GM19240 (cell line): ENCODE measurements at regions not wholly inside any gene's neighbourhood (a gene's known extent, or its start where the extent isn't known, plus 50 kb on each side); places are given as distances from the start of the nearest gene placed in this dataset.

Experiments
- DNase-seq: peaks from one replicate; pipeline ENCODE4 v3.0.0; 2011; ENCODE audit warnings: low spot score; ENCODE audit not compliant: insufficient read length

GRCh38 chr22:49072996-49073645, 754.6 kb downstream of the BRD1 start:
- no peak for DNase-seq

GRCh38 chr22:49070501-49070900, 757.2 kb downstream of the BRD1 start:
- DNase-seq, result no peak

DNA sequence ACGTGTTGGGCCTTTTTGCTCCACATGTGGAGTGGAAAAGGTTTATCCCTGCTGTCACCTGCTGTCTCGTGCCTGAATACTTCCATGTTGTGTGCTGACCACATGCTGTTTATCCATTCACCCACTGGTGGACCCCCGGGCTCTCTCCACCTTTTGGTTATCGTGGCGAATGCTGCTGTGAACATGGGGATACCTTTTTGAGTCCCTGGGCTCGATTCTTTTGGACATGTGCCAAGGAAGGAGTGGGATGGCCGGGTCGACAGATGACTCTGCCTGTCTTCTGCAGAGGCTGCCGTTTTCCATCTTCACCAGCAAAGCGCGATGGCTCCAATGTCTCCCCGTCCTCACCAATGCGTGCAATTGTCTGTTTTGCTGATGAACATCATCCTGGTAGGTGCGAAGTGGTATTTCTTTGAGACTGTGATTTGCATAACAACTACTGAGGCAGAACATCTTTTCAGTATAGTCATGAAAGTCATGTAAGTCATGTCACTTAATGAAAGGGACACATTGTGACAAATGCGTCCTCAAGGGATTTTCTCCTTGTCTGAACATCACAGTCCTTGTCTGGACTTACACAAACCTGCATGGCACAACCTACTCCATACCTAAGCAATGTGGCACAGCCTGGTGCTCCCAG, 758.7 kb downstream of the BRD1 start:
- DNase-seq, result no peak

DNA sequence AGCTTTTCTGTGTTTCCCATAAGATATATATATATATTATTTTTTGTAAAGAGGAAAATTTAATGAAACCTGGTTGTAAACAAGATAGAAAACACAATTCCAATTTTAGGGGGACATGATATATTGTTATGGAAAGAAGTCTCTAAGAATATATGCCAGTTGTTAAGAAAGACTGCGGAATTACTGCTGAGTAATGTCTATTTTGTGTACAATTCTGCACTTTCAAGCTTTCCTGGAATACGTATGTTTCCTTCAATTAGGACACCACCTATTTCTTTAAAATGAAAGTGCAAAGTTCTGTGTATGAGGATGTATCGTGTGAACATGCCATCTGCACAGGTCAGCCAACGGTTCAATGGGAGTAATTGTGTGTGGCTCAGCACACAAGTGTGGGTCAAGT, 760.2 kb downstream of the BRD1 start:
- no peak for DNase-seq

GRCh38 chr22:49066619-49067018, 761.1 kb downstream of the BRD1 start:
- no peak for DNase-seq

DNA sequence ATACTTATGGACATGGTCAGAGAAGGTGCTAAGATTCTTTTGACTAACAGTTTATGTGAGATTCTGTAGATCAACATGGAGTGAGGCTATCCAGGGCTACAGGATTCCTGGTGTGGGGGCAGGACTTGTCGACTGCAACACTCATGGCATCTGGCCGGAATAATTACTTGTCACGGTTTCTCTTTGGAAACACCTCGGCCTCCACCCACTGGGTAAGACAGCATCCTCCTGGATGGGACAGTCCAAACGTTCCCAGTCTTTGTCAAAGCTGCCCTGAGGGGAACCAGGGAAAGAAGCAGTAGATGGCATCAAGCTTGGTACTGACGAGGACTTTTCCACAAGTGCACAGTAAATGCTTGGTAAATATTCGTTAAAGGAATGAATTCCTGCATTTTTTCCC, 762.8 kb downstream of the BRD1 start:
- no peak for DNase-seq

GRCh38 chr22:49063545-49063890, 764.2 kb downstream of the BRD1 start:
- DNase-seq, result no peak

DNA sequence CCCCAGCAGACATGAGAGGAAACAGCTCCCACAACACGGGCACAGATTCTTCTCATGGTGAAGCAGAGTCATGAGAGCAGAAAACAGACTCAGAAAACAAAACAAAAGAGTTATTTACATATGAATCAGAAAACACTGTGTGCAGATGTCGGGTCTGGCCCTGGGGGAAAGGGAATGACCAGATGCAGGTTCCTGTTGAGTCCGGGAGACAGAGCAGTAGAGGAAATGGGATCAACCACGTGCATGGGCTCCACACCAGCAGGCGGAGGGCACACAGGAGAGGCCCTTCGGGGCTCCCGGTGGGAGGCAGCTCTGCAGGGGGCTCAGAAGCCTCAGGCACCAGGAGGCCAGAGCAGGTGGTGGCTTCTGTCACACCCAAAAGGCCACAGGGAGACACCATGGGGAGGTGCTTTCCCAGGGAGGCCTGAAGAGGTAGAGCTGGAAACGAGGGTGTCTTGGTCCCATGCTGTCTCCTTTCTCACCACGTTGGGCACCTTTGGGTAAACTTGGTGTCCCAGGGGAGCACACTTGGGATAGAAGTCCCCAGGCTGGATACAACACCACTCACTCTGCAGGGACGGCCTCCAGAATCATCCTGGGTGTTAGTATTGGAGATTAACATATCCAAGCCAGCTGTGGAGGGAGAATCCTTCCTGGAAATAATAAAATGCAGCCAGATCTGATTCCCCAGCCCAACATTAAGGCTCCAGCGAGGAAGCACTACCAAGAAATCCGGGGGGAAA, 764.7 kb downstream of the BRD1 start:
- DNase-seq, result no peak

DNA sequence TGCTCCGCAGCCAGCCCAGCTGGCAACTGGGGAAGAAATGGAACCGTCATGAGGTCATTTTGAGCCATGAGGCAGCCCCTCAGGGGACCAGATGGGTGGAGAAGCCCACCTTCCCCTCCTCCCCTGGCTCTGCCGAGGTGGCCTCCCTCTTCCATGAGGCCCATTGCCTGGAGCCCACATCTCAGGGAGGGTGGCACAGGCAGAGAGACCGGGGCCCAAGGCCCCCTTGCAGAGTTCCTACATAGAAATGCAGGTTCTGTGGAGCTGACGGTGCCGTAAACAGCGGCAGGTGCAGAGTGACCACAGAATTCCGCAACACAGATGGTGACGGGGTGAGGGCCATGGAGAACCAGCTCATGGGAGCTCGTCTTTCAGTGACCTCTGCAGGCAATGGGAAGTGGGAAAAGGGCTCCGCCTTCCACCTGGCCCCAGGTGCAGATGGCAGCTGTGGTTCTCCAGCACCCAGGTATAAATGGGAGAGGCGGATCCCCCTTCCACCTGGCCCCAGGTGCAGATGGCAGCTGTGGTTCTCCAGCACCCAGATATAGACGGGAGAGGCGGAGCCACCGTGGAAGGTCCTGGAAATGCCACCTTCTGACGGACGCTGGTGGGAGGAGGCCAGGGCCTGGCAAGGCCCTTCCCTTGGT, 765.4 kb downstream of the BRD1 start:
- no peak for DNase-seq

GRCh38 chr22:49057910-49058309, 769.8 kb downstream of the BRD1 start:
- no peak for DNase-seq

DNA sequence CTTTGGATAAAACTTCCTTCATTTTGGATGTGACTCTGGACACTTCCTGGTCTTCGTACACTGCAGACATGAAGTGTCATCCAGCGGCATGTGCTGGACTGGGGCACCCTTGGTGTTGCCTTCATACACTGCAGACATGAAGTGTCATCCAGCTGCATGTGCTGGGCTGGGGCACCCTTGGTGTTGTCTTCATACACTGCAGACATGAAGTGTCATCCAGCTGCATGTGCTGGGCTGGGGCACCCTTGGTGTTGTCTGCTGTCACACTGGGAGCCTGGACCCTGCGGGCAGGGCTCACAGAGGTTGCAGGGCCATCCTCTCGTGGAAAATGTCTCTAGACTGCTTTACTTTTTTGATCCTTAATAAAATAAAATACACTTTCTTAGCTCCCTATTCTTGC, 771.4 kb downstream of the BRD1 start:
- DNase-seq, result no peak

DNA sequence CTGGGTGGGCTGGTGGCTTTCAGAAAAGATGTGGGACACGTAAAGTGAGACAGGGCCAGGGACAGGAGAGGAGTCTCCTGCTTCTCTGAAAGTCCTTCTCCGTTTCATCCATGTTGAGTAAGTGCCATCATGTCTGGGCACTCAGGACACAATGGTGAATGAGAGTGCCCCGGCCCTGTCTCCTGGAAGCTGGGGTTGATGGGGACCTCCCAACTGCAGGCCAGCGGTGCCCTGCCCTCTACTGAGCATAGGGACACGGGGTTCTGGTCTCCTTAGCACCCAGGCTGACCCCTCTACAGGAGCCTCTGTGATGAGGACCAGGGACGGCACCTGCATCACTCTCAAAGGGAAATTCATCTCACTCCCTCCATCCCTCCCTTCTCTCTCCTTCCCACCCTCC, 772.3 kb downstream of the BRD1 start:
- DNase-seq, result no peak

DNA sequence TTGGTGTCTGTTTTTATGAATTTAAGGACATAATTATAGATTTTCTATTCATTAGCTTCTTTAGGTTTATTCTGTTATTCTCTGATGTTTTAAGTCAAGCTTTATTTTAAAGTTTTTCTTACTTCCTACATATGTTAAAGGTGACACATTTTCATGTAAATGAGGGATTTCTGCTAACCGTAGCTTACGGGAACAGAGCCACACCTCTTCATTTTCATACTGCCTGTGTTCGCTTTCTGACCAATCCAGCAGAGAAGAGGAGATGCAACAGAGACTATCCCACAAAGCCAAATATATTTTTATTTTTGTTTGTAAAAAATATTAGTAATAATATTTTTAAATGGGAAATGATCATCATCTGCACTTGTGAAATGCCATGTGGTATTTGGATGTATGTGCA, 774.1 kb downstream of the BRD1 start:
- DNase-seq, result no peak

DNA sequence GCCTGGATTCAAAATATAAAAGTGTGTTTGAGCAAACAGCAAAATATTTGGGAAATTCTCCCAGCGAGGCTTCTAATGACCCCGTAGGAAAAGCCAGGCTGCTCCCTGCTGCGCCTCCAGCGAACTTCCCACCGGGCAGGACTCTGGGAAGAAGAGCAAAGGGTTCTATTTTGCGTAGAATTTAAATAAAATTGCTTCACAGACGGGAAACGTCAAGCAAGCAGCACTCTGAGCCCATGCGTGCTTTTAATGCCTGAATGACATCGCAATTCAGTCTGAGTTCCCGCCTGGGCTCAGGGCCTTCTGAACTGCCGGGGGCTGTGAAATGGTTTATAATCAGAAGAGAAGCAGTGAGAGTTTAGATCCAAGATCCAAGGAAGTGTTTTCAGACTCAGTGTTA, 775.1 kb downstream of the BRD1 start:
- no peak for DNase-seq

DNA sequence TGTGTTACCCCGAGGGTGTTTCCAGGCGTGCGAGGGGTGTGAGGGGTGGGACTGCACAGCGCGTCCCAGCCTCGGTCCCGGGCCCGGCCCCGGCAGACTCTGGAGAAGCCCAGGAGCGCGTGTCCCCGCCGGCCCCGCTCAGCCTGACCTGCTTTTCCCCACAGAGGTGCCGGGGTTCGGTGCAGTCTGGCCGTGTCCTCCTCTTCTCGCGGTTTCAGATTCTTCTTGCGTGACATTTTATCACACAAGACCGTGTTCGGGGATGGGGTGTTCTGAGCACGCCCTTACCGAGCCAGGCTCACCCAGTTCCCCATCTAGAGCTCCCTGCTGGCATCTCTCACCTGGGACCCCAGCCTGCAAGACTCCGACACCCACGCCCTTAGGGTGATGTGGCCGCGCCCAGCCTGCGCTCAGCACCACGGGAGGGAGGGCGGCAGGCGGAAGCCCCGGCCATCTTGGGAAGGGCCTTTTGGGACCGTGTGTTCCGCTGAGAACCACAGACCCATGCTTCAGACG, 775.6 kb downstream of the BRD1 start:
- DNase-seq, result no peak

GRCh38 chr22:49051491-49052022, 776.1 kb downstream of the BRD1 start:
- no peak for DNase-seq

DNA sequence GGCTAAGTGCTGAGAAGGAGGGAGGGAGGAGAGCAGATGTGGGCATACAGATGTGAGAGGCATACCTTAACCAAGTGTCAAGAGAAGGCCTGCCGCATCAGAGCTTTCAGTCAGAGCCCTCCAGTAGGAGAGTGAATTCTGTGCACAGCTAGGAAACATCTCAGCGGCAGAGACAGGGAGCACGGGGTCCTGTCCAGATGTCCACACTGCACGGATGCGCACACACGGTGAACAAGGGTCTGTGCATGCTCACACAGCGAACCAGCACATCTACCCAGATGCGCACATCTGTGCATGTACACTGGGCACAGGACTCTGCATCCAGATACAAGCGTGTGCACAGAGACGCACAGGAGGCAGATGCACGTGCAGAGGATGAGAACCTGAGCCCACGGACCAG, 778.0 kb downstream of the BRD1 start:
- no peak for DNase-seq

GRCh38 chr22:49048591-49048990, 779.1 kb downstream of the BRD1 start:
- no peak for DNase-seq

DNA sequence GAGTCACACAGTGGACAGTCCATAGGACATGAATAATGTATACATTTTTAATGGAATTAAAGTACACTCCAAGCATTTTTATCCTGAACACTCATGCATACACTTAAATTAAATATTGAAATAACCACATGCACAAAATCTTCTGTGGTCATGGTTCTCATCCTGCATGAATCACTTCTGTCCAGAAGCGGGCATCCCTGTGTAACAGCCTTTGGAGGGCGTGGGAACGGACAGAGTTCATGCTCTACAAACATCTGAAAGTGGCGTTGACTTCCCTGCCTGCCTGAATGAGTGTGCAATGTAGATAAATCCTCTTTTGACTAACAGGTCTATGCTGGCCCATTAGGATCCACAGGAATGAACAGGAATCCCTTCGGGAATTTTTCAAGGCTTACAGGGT, 780.2 kb downstream of the BRD1 start:
- DNase-seq, result no peak

GRCh38 chr22:49046546-49047361, 780.9 kb downstream of the BRD1 start:
- no peak for DNase-seq

DNA sequence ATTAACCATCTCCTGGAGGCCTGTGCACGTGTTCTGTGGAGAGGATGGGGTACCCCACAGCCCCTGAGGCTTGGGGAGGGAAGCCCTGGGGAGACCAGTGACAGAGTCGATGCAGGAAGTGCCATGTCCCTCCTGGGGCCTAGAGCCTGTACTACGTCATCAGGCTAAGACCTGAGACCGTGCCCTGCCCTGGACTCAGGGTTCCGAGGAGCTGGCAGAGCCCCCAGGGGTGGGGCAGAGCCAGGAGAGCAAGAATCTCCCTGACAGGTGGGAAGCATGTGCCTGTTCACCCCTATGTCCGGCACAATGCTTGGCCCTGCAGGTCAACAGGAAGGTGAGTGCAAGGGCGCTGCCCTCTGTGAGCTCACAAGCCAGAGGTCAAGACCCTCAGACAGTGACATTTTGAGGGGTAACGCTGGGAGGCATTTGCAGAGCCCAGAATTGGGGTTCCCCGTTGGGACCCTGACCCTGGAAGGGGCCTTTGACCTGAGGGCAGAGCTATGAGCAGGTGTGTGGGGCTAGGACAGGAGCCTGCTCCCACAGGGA, 781.6 kb downstream of the BRD1 start:
- DNase-seq, result no peak
